GM12891 (cell line): ENCODE measurements at regions not wholly inside any gene's neighbourhood (a gene's known extent, or its start where the extent isn't known, plus 50 kb on each side); places are given as distances from the start of the nearest gene placed in this dataset.

ENCODE experiments used
- POLR2A ChIP-seq: IDR thresholded peaks from 2 replicates; pipeline ENCODE4 v1.6.1; 2011; ENCODE audit warnings: low read depth, low read length, control low read depth
- TAF1 ChIP-seq: IDR thresholded peaks from 2 replicates; pipeline ENCODE4 v1.6.1; 2011; ENCODE audit warnings: low read depth, low read length, control low read depth

GRCh38 chr9:78691542-78691941 lies 394.6 kb downstream of the PSAT1 start:
- TF ChIP-seq POLR2A: no peak
- TF ChIP-seq TAF1: no peak
